ENCODE measurements at regions not wholly inside any gene's neighbourhood (a gene's known extent, or its start where the extent isn't known, plus 50 kb on each side); places are given as distances from the start of the nearest gene placed in this dataset.

- peak; percentile 24 for TF ChIP-seq CTCF (IDR thresholded peaks at IDR 0.05; ENCODE audit: insufficient read depth, low read length, severe bottlenecking)
- Histone ChIP-seq H3K36me3 (ENCODE audit: control insufficient read depth, insufficient read depth, low read length) (no peaks in the 10 kb centered on the region), H3K4me3 (ENCODE audit: low read depth, low read length) (no peak overlapping the region), H3K27me3 (ENCODE audit: control insufficient read depth, insufficient read depth, low read length) (no peaks in the 10 kb centered on the region)
- DNase-seq (ENCODE audit: low read depth) (no peak), FAIRE-seq (no peak)
Measured at GRCh38 chr10:88117869-88118632, 254.6 kb downstream of the PTEN start.

- H3K36me3 ChIP-seq (ENCODE audit: control insufficient read depth, insufficient read depth, low read length): no peaks in the 10 kb centered on the region
- H3K4me3 ChIP-seq (ENCODE audit: low read depth, low read length): no peak overlapping the region
- DNase-seq (ENCODE audit: low read depth) (peak; percentile 35), FAIRE-seq (no peak)
- H3K27me3 ChIP-seq (ENCODE audit: control insufficient read depth, insufficient read depth, low read length): no peaks in the 10 kb centered on the region
- no peak for TF ChIP-seq CTCF (IDR thresholded peaks at IDR 0.05; ENCODE audit: insufficient read depth, low read length, severe bottlenecking)
Measured at GRCh38 chr10:88118729-88119128, 255.3 kb downstream of the PTEN start.

DNA sequence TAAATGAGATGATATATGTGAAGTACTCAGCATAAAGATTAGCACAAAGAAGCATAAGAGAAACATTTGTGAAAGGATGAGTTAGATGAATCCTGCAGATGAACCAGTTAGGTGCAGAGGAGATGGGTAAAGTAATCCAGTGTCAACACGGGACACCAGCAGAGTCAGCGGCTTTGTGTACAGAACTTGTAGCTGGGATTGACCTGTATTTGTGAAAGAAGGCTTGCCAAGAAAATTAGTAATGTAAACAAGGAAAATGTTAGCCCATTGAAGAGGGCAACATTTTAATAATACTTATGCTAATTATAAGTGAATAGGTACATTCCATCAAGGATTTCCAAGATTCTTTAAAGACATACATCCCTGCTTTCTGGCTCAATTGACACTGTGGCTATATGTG, 255.7 kb downstream of the PTEN start:
- H3K4me3 ChIP-seq (ENCODE audit: low read depth, low read length): no peak overlapping the region
- no peak for TF ChIP-seq CTCF (IDR thresholded peaks at IDR 0.05; ENCODE audit: insufficient read depth, low read length, severe bottlenecking)
- FAIRE-seq (no peak), DNase-seq (ENCODE audit: low read depth) (peak; percentile 33)
- H3K36me3 ChIP-seq (ENCODE audit: control insufficient read depth, insufficient read depth, low read length): no peaks in the 10 kb centered on the region
- no peaks in the 10 kb centered on the region for H3K27me3 ChIP-seq (ENCODE audit: control insufficient read depth, insufficient read depth, low read length)

- H3K27me3 ChIP-seq (ENCODE audit: control insufficient read depth, insufficient read depth, low read length): no peaks in the 10 kb centered on the region
- H3K36me3 ChIP-seq (ENCODE audit: control insufficient read depth, insufficient read depth, low read length): no peaks in the 10 kb centered on the region
- no peak for FAIRE-seq
- H3K4me3 ChIP-seq (ENCODE audit: low read depth, low read length): no peak overlapping the region
- DNase-seq (ENCODE audit: low read depth): no peak
- TF ChIP-seq CTCF (IDR thresholded peaks at IDR 0.05; ENCODE audit: insufficient read depth, low read length, severe bottlenecking): no peak
Measured at GRCh38 chr10:88120075-88120474, 256.6 kb downstream of the PTEN start.

- FAIRE-seq: no peak
- Histone ChIP-seq H3K27me3 (ENCODE audit: control insufficient read depth, insufficient read depth, low read length) (no peaks in the 10 kb centered on the region), H3K36me3 (ENCODE audit: control insufficient read depth, insufficient read depth, low read length) (no peaks in the 10 kb centered on the region), H3K4me3 (ENCODE audit: low read depth, low read length) (no peak overlapping the region)
- no peak for DNase-seq (ENCODE audit: low read depth)
- TF ChIP-seq CTCF (IDR thresholded peaks at IDR 0.05; ENCODE audit: insufficient read depth, low read length, severe bottlenecking): no peak
Measured at GRCh38 chr10:88120599-88121333, 257.3 kb downstream of the PTEN start.
